Body of pancreas (tissue), 4 donors: ENCODE measurements at regions not wholly inside any gene's neighbourhood (a gene's known extent, or its start where the extent isn't known, plus 50 kb on each side); places are given as distances from the start of the nearest gene placed in this dataset.

Experiments
- POLR2A ChIP-seq, 3 donors: fragments of 450-650 bp; IDR thresholded peaks; one replicate each; pipeline ENCODE4 v1.6.1; 2016; ENCODE audit warnings: antibody characterized with exemption in 3 of 3, mild to moderate bottlenecking in 2 of 3
- TF ChIP-seq, protein P1 (sequence below), 7 experiments: fragments of 450-650 bp in 4 of 7; fragments of 200-600 bp in 3 of 7; sonication (generic) in 3 of 7; IDR thresholded peaks; one replicate each; pipeline ENCODE4 v1.5.1; 2016 to 2019; ENCODE audit warnings: antibody characterized with exemption in 7 of 7

GRCh38 chr1:166464333-166464732 is 297.5 kb upstream of the FAM78B start:
- TF ChIP-seq, protein P1, sequence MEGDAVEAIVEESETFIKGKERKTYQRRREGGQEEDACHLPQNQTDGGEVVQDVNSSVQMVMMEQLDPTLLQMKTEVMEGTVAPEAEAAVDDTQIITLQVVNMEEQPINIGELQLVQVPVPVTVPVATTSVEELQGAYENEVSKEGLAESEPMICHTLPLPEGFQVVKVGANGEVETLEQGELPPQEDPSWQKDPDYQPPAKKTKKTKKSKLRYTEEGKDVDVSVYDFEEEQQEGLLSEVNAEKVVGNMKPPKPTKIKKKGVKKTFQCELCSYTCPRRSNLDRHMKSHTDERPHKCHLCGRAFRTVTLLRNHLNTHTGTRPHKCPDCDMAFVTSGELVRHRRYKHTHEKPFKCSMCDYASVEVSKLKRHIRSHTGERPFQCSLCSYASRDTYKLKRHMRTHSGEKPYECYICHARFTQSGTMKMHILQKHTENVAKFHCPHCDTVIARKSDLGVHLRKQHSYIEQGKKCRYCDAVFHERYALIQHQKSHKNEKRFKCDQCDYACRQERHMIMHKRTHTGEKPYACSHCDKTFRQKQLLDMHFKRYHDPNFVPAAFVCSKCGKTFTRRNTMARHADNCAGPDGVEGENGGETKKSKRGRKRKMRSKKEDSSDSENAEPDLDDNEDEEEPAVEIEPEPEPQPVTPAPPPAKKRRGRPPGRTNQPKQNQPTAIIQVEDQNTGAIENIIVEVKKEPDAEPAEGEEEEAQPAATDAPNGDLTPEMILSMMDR (IDR thresholded peaks at IDR 0.05): no peak
- no peak for TF ChIP-seq POLR2A (IDR thresholded peaks at IDR 0.05)
